DND-41 (cell line): ENCODE measurements at regions not wholly inside any gene's neighbourhood (a gene's known extent, or its start where the extent isn't known, plus 50 kb on each side); places are given as distances from the start of the nearest gene placed in this dataset.
"Not testable (repeated sequence)": the region's sequence is repeated elsewhere in the genome, so short reads cannot be mapped to it uniquely, and the experiment has no call there.

Source experiments
- ATAC-seq: fragments of 200-7000 bp; cut with Tn5 transposase; 3 replicates; pipeline ENCODE4 v1.9.1; 2021; ENCODE audit warnings: low read depth; ENCODE audit not compliant: insufficient read depth
- DNase-seq: peaks from one replicate; pipeline ENCODE4 v3.0.0-alpha.2; 2020
- H2AFZ ChIP-seq: 2 replicates; pipeline ENCODE4 v1.6.0; 2012; ENCODE audit warnings: low read depth, low read length
- H3K27ac ChIP-seq: 2 replicates; pipeline ENCODE4 v1.5.1; 2012; ENCODE audit warnings: low read length, inconsistent platforms
- H3K27me3 ChIP-seq: fragments of 200-600 bp; sonication (generic); 2 replicates; pipeline ENCODE4 v1.6.0; 2012; ENCODE audit warnings: low read length, mild to moderate bottlenecking, inconsistent platforms; ENCODE audit not compliant: insufficient read depth, poor library complexity
- H3K36me3 ChIP-seq: 2 replicates; pipeline ENCODE4 v1.5.1; 2012; ENCODE audit warnings: low read length, inconsistent platforms; ENCODE audit not compliant: insufficient read depth
- H3K4me1 ChIP-seq: 2 replicates; pipeline ENCODE4 v1.5.1; 2012; ENCODE audit warnings: mild to moderate bottlenecking, low read length; ENCODE audit not compliant: insufficient read depth
- H3K4me2 ChIP-seq: 2 replicates; pipeline ENCODE4 v1.6.0; 2012; ENCODE audit warnings: mild to moderate bottlenecking, moderate library complexity, low read length, inconsistent platforms; ENCODE audit not compliant: insufficient read depth
- H3K4me3 ChIP-seq, 2 experiments: fragments of 200-600 bp in 1 of 2; shearing (Covaris generic) in 1 of 2; 2 replicates each; pipeline ENCODE4 v1.5.1; 2012 to 2016; ENCODE audit warnings: inconsistent platforms in 2 of 2, low read length in 2 of 2, mild to moderate bottlenecking in 2 of 2, low read depth in 1 of 2, moderate library complexity in 1 of 2
- H3K79me2 ChIP-seq: 2 replicates; pipeline ENCODE4 v1.6.0; 2012; ENCODE audit warnings: low read length, inconsistent platforms; ENCODE audit not compliant: insufficient read depth
- H3K9ac ChIP-seq: 2 replicates; pipeline ENCODE4 v1.6.0; 2012; ENCODE audit warnings: low read depth, mild to moderate bottlenecking, inconsistent platforms, low read length, moderate library complexity
- H3K9me3 ChIP-seq: 2 replicates; pipeline ENCODE4 v1.5.1; 2012; ENCODE audit warnings: low read length, moderate library complexity, mild to moderate bottlenecking, inconsistent platforms; ENCODE audit not compliant: insufficient read depth, severe bottlenecking
- H4K20me1 ChIP-seq: 2 replicates; pipeline ENCODE4 v1.6.0; 2012; ENCODE audit warnings: low read length; ENCODE audit not compliant: insufficient read depth
- EZH2 ChIP-seq: IDR thresholded peaks from 3 replicates; pipeline ENCODE4 v1.6.1; 2012; ENCODE audit warnings: borderline replicate concordance, low read depth, mild to moderate bottlenecking, moderate library complexity, low read length, inconsistent platforms; ENCODE audit not compliant: severe bottlenecking
- TF ChIP-seq, protein P1 (sequence below): IDR thresholded peaks from 2 replicates; pipeline ENCODE4 v1.5.1; 2012; ENCODE audit warnings: borderline replicate concordance, low read length, moderate library complexity, mild to moderate bottlenecking; ENCODE audit not compliant: poor library complexity, severe bottlenecking; ENCODE audit errors: extremely low read depth

DNA sequence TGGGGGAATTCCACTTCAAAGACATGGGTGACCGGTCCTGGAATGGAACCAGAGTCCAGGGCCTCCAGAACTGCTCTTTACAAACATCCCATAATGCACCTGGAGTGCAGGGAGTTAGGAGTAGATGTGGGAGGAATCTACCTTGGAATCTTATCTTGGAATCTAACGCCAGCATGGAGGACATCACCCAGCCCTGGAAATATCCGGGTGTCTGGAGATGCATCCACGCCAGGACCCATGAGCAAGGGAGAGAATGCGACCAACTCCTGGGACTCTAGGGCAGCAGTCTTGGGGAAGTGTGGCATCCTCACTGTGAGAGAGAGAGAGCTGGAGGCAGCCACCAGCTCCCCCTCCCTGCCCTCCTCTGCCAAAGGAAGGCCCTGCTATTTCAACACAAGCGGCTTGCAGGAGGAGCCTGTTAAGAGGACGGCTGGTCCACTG lies 211.8 kb downstream of the UQCRFS1 start:
- Histone ChIP-seq H2AFZ (no peak overlapping the region), H3K9ac (no peak overlapping the region), H3K79me2 (no peaks in the 10 kb centered on the region), H4K20me1 (no peaks in the 10 kb centered on the region), H3K4me1 (no peaks in the 10 kb centered on the region), H3K4me2 (no peak overlapping the region), H3K4me3 (no peak overlapping the region), H3K9me3 (peaks cover 5% of the 10 kb centered on the region), H3K27ac (no peak overlapping the region), H3K36me3 (no peaks in the 10 kb centered on the region), H3K27me3 (no peaks in the 10 kb centered on the region)
- DNase-seq (no peak), ATAC-seq (no peak)
- TF ChIP-seq EZH2 = no peak
- TF ChIP-seq, protein P1, sequence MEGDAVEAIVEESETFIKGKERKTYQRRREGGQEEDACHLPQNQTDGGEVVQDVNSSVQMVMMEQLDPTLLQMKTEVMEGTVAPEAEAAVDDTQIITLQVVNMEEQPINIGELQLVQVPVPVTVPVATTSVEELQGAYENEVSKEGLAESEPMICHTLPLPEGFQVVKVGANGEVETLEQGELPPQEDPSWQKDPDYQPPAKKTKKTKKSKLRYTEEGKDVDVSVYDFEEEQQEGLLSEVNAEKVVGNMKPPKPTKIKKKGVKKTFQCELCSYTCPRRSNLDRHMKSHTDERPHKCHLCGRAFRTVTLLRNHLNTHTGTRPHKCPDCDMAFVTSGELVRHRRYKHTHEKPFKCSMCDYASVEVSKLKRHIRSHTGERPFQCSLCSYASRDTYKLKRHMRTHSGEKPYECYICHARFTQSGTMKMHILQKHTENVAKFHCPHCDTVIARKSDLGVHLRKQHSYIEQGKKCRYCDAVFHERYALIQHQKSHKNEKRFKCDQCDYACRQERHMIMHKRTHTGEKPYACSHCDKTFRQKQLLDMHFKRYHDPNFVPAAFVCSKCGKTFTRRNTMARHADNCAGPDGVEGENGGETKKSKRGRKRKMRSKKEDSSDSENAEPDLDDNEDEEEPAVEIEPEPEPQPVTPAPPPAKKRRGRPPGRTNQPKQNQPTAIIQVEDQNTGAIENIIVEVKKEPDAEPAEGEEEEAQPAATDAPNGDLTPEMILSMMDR = no peak

DNA sequence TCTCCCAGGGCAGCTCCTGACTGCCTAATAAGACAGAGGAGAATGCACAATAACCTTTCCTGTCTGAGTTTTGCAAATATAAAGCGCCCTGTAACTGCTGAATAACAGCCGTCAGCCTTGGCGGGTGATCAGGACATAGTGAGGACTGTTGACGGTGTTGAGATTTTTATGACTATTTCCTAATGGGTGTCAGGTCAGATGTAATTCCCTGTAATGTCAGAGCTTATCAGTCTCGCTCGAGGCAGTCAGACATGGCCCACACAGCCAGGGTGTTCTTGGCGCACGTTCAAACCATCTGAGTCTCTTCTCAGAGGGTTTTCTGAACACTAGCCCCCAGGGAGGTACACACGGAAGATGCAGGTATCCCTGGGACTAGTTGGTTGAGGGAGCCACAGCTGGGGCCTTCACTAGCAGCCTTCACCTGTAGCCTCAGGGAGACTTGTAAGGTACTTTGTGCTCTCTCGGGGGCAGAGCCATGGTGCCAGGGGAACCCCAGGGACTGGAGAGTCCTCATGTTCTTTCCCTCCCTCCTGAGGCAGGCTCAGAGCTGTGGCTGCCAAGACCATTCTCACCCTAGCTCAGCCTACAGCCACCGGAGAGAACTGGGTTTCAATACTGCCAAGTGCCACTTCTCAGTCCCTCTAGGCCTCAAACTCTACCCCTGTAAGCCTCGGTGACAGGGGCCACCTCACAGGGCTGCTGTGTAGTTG lies 213.1 kb downstream of the UQCRFS1 start:
- Histone ChIP-seq H4K20me1 (no peaks in the 10 kb centered on the region), H3K27me3 (no peaks in the 10 kb centered on the region), H3K36me3 (no peaks in the 10 kb centered on the region), H3K9ac (no peak overlapping the region), H3K4me3 (no peak overlapping the region), H2AFZ (no peak overlapping the region), H3K79me2 (no peaks in the 10 kb centered on the region), H3K4me2 (no peak overlapping the region), H3K27ac (no peak overlapping the region), H3K4me1 (no peaks in the 10 kb centered on the region), H3K9me3 (peaks cover 5% of the 10 kb centered on the region)
- DNase-seq (no peak), ATAC-seq (no peak)
- TF ChIP-seq, protein P1 = no peak
- TF ChIP-seq EZH2 = no peak

DNA sequence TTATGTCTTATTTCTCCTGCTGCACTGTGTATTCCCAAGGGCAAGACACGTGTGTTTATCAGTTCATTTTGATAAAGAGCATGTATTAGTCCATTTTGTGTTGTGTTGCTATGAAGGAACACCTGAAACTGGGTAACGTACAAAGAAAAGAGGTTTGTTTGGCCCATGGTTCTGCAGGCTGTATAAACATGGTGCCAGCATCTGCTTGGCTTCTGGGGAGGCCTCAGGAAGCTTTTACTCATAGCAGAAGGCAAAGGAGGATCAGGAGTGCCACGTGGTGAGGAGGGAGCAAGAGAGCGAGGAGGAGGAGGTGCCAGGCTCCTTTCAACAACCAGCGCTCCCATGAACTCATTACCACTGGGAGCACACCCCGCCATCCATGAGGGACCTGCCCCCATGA lies 214.0 kb downstream of the UQCRFS1 start:
- no peak overlapping the region for H3K4me3 ChIP-seq
- H3K27me3 ChIP-seq = no peaks in the 10 kb centered on the region
- TF ChIP-seq, protein P1 = no peak
- no peak for TF ChIP-seq EZH2
- H4K20me1 ChIP-seq = no peaks in the 10 kb centered on the region
- no peak overlapping the region for H3K27ac ChIP-seq
- no peaks in the 10 kb centered on the region for H3K79me2 ChIP-seq
- H3K4me2 ChIP-seq = no peak overlapping the region
- DNase-seq (no peak), ATAC-seq (no peak)
- no peaks in the 10 kb centered on the region for H3K36me3 ChIP-seq
- H3K4me1 ChIP-seq = no peaks in the 10 kb centered on the region
- H3K9ac ChIP-seq = no peak overlapping the region
- H2AFZ ChIP-seq = no peak overlapping the region
- peaks cover 5% of the 10 kb centered on the region for H3K9me3 ChIP-seq

DNA sequence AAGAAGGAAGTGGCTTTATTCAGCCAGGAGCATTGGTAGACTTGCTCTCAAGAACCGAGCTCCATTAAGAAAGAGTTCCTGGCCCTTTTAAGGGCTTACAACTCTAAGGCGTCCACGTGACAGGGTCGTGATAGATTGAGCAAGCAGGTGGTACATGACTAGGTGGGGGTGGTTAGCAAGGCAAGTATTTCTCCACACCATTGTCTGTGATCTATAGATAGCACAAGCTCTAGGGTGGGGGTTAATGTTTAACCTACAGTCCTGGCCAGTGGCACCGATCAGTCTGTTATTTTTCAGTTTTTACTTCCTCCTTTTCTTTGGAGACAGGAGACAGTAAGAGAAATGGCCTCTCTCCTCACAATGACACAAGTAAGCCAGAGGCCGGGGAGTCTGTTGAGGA lies 215.1 kb downstream of the UQCRFS1 start:
- H3K27me3 ChIP-seq, ATAC-seq, DNase-seq, H3K4me1 ChIP-seq, H3K4me2 ChIP-seq, H3K9ac ChIP-seq, H3K79me2 ChIP-seq, H2AFZ ChIP-seq, H4K20me1 ChIP-seq, H3K4me3 ChIP-seq, H3K27ac ChIP-seq, H3K9me3 ChIP-seq, H3K36me3 ChIP-seq: not testable (repeated sequence)
